ENCODE measurements at regions not wholly inside any gene's neighbourhood (a gene's known extent, or its start where the extent isn't known, plus 50 kb on each side); places are given as distances from the start of the nearest gene placed in this dataset.

DNA sequence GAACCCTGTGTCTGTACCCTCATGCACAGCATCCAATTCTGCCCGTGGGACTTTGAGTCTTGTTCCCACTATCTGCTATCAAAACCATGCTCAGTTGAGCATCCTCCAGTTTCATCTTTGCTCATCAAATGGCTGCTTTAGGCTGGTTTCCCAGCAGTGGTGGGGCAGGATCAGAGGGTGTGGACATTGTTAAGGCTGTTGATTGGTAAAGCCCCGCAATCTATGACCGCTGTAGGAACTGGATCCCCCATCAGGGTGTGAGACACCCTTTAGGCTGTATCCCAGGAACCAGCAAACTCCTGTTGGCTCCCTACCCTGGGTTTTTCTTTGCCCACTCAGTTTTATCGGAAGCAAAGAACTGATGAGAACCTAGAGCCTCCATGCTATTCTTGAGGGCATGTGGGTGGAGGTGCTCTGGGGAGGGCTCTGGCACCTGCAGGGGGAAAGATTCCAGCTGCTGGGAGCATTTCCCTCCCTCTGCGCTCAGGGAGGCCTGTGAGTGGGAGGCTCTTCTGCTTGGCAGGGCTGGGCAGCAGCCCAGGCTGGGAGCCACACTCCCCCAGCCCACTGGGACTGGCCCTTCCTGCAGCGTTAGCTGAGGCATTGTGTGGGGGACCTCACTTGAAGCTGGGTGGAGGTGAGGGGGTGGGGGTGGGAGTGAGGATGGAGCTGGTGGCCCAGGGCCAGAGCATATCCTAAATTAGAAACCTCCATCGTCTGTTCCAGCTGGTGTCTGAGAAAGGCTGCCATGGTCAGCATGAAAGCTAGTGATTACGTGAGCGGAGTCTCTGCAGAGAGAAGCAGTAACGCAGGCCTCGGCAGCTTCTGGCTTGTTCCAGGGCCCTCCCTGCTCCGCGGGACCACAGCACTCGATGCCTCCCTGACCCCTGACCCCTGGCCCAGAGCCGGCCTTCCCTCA lies 160.6 kb downstream of the IRF8 start:
- DNase-seq (no peak), ATAC-seq (replicated peaks) (no peak)
- H3K36me3 Mint-ChIP-seq, result no peaks in the 10 kb centered on the region
- no peak overlapping the region for H3K4me3 Mint-ChIP-seq
- H3K4me1 Mint-ChIP-seq, result no peaks in the 10 kb centered on the region
- H3K9me3 Mint-ChIP-seq, result no peaks in the 10 kb centered on the region
- H3K27ac Mint-ChIP-seq, result no peak overlapping the region
- peaks cover 34 to 58% of the 10 kb centered on the region in 2 donors for H3K27me3 Mint-ChIP-seq

DNA sequence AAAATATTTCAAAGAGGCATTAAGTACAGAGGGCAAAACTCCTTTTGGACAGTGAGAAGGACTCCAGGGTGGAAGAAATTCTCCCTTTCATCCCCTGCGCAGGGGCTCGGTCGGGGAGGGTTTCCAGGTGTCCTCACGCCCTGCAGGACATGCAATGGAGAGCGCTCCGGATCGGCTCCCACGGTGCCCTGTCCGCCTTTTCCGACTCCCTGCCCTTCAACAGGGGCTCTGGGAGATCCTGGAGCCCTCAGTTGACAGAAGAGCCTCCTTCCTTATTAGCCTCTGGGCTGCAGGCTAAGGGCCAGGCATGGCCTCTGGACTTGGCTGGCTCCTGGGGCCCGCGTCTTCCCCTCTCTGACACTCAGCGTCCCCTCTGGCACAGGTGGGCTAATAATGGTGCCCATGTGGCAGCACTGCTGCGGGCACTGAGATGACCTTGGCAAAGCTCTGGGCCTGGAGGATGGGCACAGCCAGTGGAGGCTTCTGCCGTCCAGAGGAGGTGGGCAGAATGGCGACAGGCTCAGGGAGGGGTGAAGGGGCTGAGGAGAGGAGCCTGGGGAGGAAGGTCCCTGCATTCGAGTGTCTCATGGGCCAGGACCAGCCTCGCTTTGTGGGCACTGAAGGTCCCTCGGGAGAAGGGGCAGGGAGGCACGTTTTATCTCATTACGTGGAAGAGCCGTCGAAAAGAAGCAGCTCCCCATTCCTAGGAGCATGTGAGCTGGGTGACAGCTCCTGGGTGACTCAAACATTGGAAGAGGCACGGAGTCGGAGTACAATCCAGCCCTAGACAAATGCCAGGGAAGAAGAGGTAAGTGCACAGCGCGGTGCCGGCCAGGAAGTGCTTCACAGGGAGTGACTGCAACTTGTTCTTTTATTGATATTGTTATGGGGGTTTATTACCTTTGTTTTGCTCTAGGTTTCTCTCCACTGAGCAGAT lies 161.7 kb downstream of the IRF8 start:
- H3K4me3 Mint-ChIP-seq, result no peak overlapping the region

DNA sequence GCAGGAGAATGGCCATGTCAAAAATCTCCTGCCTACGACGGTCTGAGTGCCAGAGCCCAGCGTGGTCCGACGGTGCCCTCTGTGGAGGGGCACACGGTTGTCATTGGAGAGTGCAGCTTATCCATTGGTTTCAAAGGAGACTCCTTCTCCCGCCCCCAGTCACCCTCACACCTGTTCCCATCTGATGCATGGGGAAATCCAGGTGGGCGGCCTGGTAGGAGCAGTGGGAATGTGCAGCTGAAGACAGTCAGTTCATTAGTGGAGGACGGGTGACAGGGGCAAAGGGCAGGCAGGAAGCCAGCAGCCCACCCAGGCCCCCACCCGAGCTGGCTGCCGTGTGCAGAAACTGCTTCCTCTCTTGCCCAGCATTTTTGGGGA lies 162.3 kb downstream of the IRF8 start:
- no peaks in the 10 kb centered on the region for H3K36me3 Mint-ChIP-seq
- no peaks in the 10 kb centered on the region for H3K9me3 Mint-ChIP-seq
- DNase-seq (no peak), ATAC-seq (replicated peaks) (no peak)
- no peaks in the 10 kb centered on the region for H3K4me1 Mint-ChIP-seq
- H3K27ac Mint-ChIP-seq, result no peak overlapping the region
- no peak overlapping the region for H3K4me3 Mint-ChIP-seq
- peaks cover 38 to 63% of the 10 kb centered on the region in 2 donors for H3K27me3 Mint-ChIP-seq

More for the DNA sequence above, 161.7 kb downstream of the IRF8 start:
- Mint-ChIP-seq H3K4me1 (no peaks in the 10 kb centered on the region), H3K36me3 (no peaks in the 10 kb centered on the region), H3K27ac (no peak overlapping the region), H3K27me3 (peaks cover 32 to 56% of the 10 kb centered on the region in 2 donors), H3K9me3 (no peaks in the 10 kb centered on the region)
- ATAC-seq (replicated peaks) (no peak), DNase-seq (no peak)

DNA sequence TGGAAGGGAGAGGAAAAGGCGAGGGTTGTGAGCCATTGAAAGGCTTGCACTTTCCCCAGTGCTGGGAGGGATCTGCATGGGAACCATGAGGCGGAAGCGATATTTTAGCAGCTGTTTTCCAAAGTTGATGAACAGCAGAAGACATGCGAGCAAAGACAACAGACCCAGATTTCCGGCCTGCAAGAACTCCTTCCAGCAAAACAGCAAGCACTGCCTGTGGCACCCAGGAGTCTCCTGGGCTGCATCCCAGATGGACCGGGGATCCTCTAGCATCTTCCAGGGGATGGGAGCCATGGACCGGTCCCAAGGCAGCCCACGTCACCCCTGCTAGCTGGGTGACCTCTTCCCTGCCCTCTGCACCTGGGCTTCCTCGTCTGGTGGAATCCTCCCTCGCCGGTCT lies 162.8 kb downstream of the IRF8 start:
- DNase-seq (no peak), ATAC-seq (replicated peaks) (no peak)
- Mint-ChIP-seq H3K36me3 (no peaks in the 10 kb centered on the region), H3K4me3 (no peak overlapping the region), H3K4me1 (no peaks in the 10 kb centered on the region), H3K27me3 (peaks cover 42 to 67% of the 10 kb centered on the region in 2 donors), H3K9me3 (no peaks in the 10 kb centered on the region), H3K27ac (no peak overlapping the region)

DNA sequence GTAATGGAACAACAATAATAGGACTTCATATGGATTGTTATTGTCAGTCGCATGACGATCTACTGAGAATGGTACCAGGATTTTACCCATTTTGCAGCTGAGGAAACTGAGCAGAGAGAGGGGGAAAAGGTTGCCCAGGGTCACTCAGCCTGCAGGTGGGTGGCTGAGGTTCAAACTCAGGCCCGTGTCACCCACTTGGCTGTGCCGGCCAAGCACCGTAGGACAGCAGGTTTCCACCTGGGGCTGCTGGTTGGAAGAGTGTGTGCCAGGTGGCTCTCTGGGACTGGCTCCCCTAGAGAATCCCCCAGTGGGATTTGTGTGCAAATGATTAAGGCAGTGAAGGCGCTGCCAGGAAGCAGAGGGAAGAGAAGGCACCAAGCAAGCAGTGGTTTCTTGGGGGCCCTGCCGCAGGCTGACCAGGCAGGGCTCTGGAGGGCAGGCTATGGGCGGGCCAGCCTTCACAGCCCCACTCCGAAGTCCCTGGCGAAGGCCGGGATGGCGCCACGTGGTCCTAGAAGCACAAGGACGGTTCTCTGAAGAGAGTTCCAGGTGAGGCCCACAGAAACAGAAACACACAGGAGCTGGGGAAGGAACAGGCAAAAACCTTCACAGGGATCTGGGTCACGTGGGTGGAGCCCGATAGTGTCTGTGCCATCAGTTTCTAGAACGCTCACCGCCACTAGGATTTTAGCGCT lies 163.5 kb downstream of the IRF8 start:
- Mint-ChIP-seq H3K4me3 (no peak overlapping the region), H3K9me3 (no peaks in the 10 kb centered on the region), H3K36me3 (no peaks in the 10 kb centered on the region), H3K4me1 (no peaks in the 10 kb centered on the region), H3K27me3 (peaks cover 43 to 70% of the 10 kb centered on the region in 2 donors), H3K27ac (peak overlapping the region; percentile 6)
- no peak for ATAC-seq (replicated peaks)
- no peak for DNase-seq

DNA sequence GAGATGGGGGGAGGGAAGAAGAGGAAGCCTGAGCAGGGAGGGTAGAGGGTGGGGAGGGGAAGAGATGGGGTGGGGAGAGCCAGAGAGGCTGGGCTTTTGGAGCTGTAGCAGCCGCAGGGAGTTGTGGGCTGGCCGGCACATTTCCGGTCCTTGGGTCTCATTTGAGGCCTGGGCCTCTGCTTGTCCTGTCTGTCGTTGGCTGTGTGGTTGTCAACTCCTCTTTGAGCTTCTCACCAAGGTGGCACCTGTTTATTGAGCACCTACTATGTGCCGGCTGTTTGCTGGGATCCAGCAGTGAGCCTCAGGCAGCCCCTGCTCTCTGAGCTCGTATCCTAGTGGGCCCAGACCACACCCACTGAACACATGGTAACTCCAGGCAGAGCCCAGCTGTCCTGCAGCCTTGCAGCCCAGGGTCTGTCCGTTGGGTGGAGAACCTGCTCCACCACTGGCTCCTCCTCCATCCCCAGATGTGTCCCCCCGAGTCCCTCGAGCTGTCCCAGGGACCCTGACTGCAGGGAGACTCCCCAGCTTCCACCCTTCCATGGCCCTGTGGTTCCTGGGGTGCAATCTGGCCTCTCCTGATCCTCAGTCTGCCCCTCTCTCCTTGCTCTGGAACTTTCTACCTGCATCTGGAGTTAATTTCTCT lies 164.9 kb downstream of the IRF8 start:
- ATAC-seq (replicated peaks) (no peak), DNase-seq (no peak)
- Mint-ChIP-seq H3K27ac (no peak overlapping the region), H3K36me3 (no peaks in the 10 kb centered on the region), H3K4me1 (no peaks in the 10 kb centered on the region), H3K9me3 (no peaks in the 10 kb centered on the region), H3K27me3 (peaks cover 57 to 75% of the 10 kb centered on the region in 2 donors), H3K4me3 (no peak overlapping the region)

DNA sequence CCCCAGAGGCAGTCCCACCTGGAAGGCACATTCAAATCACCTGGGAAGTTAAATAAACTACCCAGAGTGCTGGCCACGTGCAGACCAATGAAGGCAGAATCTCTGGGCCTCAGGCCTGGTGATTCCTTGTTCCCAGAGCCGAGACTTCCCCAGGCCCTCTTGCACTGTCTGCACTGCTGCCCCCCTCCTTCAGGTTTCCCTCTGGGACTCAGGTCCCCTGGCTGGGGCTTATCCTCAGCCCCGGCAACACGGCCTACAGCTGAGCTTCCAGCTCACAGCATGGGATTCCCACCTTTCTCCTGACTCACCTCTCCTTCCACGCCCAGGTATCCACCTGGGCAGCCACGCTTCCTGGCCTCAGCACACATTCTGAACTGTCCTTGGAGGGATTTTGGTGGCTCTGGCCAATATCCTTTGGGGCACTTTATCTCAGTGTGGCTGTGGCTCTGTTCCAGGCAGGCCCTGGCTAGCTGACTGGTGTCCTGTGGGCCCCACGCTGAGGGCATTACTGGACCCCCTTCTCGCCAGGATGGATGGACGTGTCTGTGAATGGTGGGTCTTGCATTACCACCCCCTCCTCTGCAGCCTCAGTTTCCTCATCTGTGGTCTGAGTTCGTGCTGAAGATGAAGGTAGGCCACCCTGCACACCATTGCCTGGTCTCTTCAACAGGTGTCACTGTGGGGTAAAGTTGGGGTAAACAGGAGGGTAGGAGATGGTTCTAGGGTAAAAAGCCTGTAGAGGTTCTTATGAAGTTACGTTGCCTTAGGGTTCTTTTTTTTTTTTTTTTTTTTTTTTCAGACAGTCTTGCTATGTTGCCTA lies 165.7 kb downstream of the IRF8 start:
- Mint-ChIP-seq H3K27ac (no peak overlapping the region), H3K4me3 (no peak overlapping the region), H3K9me3 (no peaks in the 10 kb centered on the region), H3K36me3 (no peaks in the 10 kb centered on the region), H3K4me1 (no peaks in the 10 kb centered on the region), H3K27me3 (peaks cover 62 to 75% of the 10 kb centered on the region in 2 donors)
- ATAC-seq (replicated peaks), result no peak
- no peak for DNase-seq

DNA sequence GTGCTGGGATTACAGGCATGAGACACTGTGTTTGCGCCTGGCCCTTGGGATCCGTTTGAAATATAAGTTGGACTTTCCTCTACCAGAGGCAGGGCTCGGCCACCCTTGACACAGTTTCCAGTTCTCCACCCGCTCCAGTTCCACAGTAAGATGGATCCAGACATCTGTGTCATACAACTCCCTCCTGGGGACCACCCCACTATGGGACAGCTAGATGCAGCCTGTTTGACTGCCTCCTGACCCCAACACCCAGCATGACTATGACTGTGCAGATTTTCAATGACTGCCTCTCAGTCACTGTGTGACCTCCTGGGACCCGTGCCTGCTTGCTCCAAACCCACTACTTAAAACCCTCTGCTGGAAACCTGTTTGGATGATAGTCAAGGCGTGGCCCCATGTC lies 166.7 kb downstream of the IRF8 start:
- Mint-ChIP-seq H3K27ac (no peak overlapping the region), H3K4me3 (no peak overlapping the region), H3K9me3 (no peaks in the 10 kb centered on the region), H3K4me1 (no peaks in the 10 kb centered on the region), H3K27me3 (peaks cover 67 to 76% of the 10 kb centered on the region in 2 donors), H3K36me3 (no peaks in the 10 kb centered on the region)
- no peak for ATAC-seq (replicated peaks)
- DNase-seq, result no peak

DNA sequence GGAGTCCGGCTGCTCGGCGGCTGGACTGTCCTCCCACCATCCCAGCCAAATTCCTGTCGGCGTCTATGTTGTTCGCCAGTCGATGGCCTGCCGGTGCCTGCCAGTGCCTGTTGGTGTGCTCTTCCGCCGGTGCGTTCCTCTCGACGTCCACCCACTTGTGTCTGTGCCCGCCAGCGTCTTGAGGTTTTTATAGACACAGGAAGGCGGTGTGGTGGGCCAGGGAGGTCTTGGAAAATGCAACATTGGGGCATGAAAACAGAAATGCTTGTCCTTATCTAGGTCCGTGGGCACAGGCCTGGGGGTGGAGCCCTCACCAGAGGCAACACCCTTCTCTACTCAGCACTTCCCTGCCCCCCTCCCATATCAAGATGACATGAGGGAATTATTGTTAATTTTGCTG lies 167.8 kb downstream of the IRF8 start:
- Mint-ChIP-seq H3K27ac (no peak overlapping the region), H3K27me3 (peaks cover 63 to 73% of the 10 kb centered on the region in 2 donors), H3K36me3 (no peaks in the 10 kb centered on the region), H3K4me1 (no peaks in the 10 kb centered on the region), H3K4me3 (no peak overlapping the region), H3K9me3 (no peaks in the 10 kb centered on the region)
- no peak for DNase-seq
- ATAC-seq (replicated peaks), result no peak

DNA sequence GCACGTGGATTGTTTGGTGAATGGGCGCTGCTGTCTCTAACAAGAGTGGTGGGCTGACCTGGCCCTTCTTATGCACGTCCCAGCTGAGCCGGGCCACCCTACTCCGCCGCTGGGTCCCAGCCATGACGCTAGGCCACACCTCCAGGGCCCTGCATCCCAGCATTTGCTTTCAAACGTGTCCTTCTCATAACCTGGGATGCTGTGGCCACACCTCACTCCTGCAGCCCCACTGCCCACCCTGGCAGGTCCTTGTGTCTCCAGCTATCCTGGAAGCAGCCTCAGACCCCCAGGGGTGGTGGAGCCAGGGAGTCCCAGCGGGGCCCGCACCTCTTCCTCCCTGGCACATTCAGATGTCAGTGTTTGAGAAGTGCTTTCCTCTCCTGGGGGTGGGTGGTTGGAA lies 168.6 kb downstream of the IRF8 start:
- ATAC-seq (replicated peaks) (no peak), DNase-seq (no peak)
- Mint-ChIP-seq H3K36me3 (no peaks in the 10 kb centered on the region), H3K9me3 (no peaks in the 10 kb centered on the region), H3K27me3 (peaks cover 64 to 73% of the 10 kb centered on the region in 2 donors), H3K27ac (no peak overlapping the region), H3K4me3 (no peak overlapping the region), H3K4me1 (no peaks in the 10 kb centered on the region)

DNA sequence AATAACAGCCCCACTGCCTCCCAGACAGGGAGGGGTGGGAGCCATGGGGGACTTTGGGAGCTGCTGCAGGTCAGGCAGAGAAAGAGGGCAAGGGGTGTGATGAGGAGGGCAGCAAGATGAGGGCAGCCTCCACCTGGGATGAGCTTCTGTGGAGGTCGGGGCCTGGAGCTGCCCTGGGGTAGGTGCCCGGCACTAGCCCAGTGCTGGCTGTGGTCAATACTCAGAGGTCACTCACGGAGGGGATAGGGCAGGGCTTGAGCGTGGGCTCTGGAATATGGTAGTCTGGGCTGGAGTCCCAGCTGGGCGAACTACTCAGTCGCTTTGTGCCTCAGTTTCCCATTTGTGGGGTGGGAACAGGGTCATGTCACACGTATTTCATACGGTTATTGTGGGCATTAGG lies 169.0 kb downstream of the IRF8 start:
- Mint-ChIP-seq H3K27me3 (peaks cover 64 to 75% of the 10 kb centered on the region in 2 donors), H3K27ac (no peak overlapping the region), H3K4me3 (no peak overlapping the region), H3K9me3 (no peaks in the 10 kb centered on the region), H3K4me1 (no peaks in the 10 kb centered on the region), H3K36me3 (no peaks in the 10 kb centered on the region)
- no peak for DNase-seq
- no peak for ATAC-seq (replicated peaks)

DNA sequence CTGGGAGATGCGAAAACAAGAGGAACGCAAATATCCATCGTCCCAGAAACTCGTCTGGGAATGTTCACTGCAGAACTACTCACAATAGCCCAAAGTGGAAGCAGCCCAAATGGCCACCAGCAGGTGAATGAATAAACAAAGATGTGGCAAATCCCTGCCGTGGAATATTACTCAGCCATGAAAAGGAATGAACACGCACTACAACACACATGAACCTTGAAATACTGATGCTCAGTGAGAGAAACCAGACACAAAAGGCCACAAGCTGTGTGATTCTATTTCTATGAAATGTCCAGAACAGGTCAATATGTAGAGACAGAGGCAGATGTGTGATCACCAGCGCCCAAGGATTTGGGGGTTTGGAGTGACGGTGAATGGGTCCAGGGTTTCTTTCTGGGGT lies 169.8 kb downstream of the IRF8 start:
- DNase-seq (no peak), ATAC-seq (replicated peaks) (no peak)
- H3K27ac Mint-ChIP-seq, result no peak overlapping the region
- no peaks in the 10 kb centered on the region for H3K4me1 Mint-ChIP-seq
- H3K4me3 Mint-ChIP-seq, result no peak overlapping the region
- H3K27me3 Mint-ChIP-seq, result peaks cover 62 to 75% of the 10 kb centered on the region in 2 donors
- no peaks in the 10 kb centered on the region for H3K36me3 Mint-ChIP-seq
- H3K9me3 Mint-ChIP-seq, result no peaks in the 10 kb centered on the region

DNA sequence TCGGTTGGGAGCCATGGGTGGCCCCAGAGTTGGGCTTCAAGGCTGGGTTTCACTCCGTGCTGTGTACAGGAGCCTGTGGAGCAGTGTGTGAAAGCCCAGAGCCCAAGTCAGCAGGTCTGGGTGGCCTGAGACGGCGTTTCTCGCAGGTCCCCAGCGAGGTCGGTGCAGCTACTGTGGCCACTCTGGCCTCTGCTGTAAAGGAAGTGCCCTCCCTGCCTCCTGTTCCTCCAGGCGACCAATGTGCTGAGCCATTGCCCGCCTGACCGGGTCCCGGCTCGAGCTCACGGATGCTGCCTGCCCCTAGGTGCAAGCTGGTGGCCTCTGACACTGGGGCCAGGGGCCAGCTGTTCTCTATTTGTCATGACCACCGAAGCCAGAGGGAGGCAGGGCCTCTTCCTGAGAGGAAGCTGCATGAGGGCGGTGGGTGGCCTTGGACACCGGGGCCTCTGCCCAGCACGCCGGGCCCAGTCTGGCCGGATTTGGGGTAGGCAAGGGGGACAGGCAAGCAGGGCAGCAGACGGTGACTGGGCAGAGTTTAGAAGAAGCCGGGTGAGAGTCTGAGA lies 170.9 kb downstream of the IRF8 start:
- H3K27me3 Mint-ChIP-seq, result peaks cover 58 to 71% of the 10 kb centered on the region in 2 donors
- H3K9me3 Mint-ChIP-seq, result no peaks in the 10 kb centered on the region
- no peak overlapping the region for H3K27ac Mint-ChIP-seq

More for the DNA sequence above, 170.9 kb downstream of the IRF8 start:
- Mint-ChIP-seq H3K4me1 (no peaks in the 10 kb centered on the region), H3K4me3 (no peak overlapping the region), H3K36me3 (no peaks in the 10 kb centered on the region)
- ATAC-seq (replicated peaks), result no peak
- no peak for DNase-seq

All from stimulated activated naive B cell treated with anti-CD40 and anti-IgM and Interleukin-4, amounts not matched to agents 10 μg/mL and 1 μg/mL and 100 μg/mL, for 72 hours (primary cell).